ENCODE measurements at regions not wholly inside any gene's neighbourhood (a gene's known extent, or its start where the extent isn't known, plus 50 kb on each side); places are given as distances from the start of the nearest gene placed in this dataset.
"Not testable (repeated sequence)": the region's sequence is repeated elsewhere in the genome, so short reads cannot be mapped to it uniquely, and the experiment has no call there.

DNA sequence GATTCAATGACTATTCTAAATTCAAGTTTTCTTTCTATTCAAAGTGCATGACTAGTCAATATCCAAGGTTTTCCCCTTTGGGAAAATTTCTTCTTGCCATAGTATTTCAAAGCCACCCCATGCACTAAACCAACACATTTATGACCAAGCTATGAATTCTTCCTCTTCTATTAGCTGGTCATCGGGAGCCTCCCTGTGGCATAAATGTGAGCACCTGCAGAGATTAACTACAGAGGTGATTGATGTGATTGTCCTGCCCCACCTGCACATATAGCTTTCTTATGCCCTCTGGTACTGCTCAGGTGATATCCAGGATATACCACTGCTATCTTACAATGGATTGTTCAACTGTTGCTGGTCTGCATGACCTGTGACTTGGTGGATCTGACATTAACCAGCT, 694.9 kb downstream of the ZBBX start:
- intact Hi-C loops (cut with micrococcal nuclease; ENCODE audit: unreplicated experiment): no loop called here
- no TSS peak for BruUV-seq (replicated peaks)
- Histone ChIP-seq H3K4me1 (ENCODE audit: insufficient read depth, low read length, poor library complexity, severe bottlenecking) (no peaks in the 10 kb centered on the region), H3K27me3 (replicated peaks; ENCODE audit: insufficient read depth, low read depth, low read length, poor library complexity) (no peaks in the 10 kb centered on the region), H3K9me3 (ENCODE audit: low read depth, low read length, poor library complexity, severe bottlenecking) (no peaks in the 10 kb centered on the region), H3K36me3 (ENCODE audit: insufficient read depth, low read length, poor library complexity, severe bottlenecking) (no peaks in the 10 kb centered on the region), H3K27ac (ENCODE audit: low read depth, low read length, poor library complexity, severe bottlenecking) (no peak overlapping the region), H3K4me3 (ENCODE audit: low read depth, low read length, poor library complexity, severe bottlenecking) (no peak overlapping the region)
- DNase-seq (ENCODE audit: low spot score): no peak
- no peak for TF ChIP-seq EZH2 (IDR thresholded peaks at IDR 0.05; ENCODE audit: borderline replicate concordance, low read depth, low read length, poor library complexity, severe bottlenecking)
- TF ChIP-seq, protein P1, sequence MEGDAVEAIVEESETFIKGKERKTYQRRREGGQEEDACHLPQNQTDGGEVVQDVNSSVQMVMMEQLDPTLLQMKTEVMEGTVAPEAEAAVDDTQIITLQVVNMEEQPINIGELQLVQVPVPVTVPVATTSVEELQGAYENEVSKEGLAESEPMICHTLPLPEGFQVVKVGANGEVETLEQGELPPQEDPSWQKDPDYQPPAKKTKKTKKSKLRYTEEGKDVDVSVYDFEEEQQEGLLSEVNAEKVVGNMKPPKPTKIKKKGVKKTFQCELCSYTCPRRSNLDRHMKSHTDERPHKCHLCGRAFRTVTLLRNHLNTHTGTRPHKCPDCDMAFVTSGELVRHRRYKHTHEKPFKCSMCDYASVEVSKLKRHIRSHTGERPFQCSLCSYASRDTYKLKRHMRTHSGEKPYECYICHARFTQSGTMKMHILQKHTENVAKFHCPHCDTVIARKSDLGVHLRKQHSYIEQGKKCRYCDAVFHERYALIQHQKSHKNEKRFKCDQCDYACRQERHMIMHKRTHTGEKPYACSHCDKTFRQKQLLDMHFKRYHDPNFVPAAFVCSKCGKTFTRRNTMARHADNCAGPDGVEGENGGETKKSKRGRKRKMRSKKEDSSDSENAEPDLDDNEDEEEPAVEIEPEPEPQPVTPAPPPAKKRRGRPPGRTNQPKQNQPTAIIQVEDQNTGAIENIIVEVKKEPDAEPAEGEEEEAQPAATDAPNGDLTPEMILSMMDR (conservative IDR thresholded peaks at IDR 0.05; ENCODE audit: low read depth, low read length): no peak
- POLR2A ChIA-PET (ENCODE audit: low non-redundant PET): no interaction called here
- CTCF ChIA-PET: no interaction called here

DNA sequence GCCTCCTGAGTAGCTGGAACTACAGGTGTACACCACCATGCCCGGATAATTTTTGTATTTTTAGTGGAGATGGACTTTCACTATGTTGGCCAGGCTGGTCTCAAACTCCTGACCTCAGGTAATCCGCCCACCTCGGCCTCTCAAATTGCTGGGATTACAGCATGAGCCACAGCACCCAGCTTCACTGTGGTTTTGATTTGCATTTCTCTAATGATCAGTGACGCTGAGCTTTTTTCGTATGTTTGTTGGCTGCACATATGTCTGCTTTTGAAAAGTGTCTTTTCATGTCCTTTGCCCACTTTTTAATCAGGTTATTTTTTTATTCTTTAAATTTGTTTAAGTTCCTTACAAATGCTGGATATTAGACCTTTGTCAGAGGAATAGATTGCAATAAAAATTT, 696.0 kb downstream of the ZBBX start:
- H3K4me3 ChIP-seq (ENCODE audit: low read depth, low read length, poor library complexity, severe bottlenecking); DNase-seq (ENCODE audit: low spot score); intact Hi-C loops (cut with micrococcal nuclease; ENCODE audit: unreplicated experiment); H3K27me3 ChIP-seq (replicated peaks; ENCODE audit: insufficient read depth, low read depth, low read length, poor library complexity); H3K4me1 ChIP-seq (ENCODE audit: insufficient read depth, low read length, poor library complexity, severe bottlenecking); H3K36me3 ChIP-seq (ENCODE audit: insufficient read depth, low read length, poor library complexity, severe bottlenecking); CTCF ChIA-PET; BruUV-seq (replicated peaks); H3K27ac ChIP-seq (ENCODE audit: low read depth, low read length, poor library complexity, severe bottlenecking); POLR2A ChIA-PET (ENCODE audit: low non-redundant PET); H3K9me3 ChIP-seq (ENCODE audit: low read depth, low read length, poor library complexity, severe bottlenecking): not testable (repeated sequence)

DNA sequence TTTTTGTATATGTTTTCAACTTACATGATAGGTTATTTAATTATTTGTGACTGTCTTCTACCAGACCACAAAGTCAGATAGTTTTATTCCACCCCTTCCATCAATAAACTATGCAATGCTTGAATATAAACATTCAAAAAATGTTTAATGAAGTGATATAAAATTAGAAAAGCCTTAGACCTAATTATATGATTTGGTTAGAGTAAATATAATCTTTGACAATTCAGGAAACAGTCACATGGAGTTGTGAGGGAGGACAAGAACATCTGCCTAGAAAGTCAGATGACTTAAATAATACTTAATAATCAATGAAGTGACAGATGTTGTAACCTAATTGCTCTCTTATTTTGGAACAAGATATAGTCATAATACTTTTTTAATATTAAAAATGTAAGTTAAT, 710.3 kb downstream of the ZBBX start:
- ChIA-PET POLR2A (ENCODE audit: low non-redundant PET) (no interaction called here), CTCF (no interaction called here)
- Histone ChIP-seq H3K4me1 (ENCODE audit: insufficient read depth, low read length, poor library complexity, severe bottlenecking) (no peaks in the 10 kb centered on the region), H3K27ac (ENCODE audit: low read depth, low read length, poor library complexity, severe bottlenecking) (no peak overlapping the region), H3K36me3 (ENCODE audit: insufficient read depth, low read length, poor library complexity, severe bottlenecking) (no peaks in the 10 kb centered on the region), H3K9me3 (ENCODE audit: low read depth, low read length, poor library complexity, severe bottlenecking) (no peaks in the 10 kb centered on the region), H3K27me3 (replicated peaks; ENCODE audit: insufficient read depth, low read depth, low read length, poor library complexity) (no peaks in the 10 kb centered on the region), H3K4me3 (ENCODE audit: low read depth, low read length, poor library complexity, severe bottlenecking) (no peak overlapping the region)
- no TSS peak for BruUV-seq (replicated peaks)
- no peak for DNase-seq (ENCODE audit: low spot score)
- intact Hi-C loops (cut with micrococcal nuclease; ENCODE audit: unreplicated experiment): no loop called here
- TF ChIP-seq, protein P1 (conservative IDR thresholded peaks at IDR 0.05; ENCODE audit: low read depth, low read length): no peak
- TF ChIP-seq EZH2 (IDR thresholded peaks at IDR 0.05; ENCODE audit: borderline replicate concordance, low read depth, low read length, poor library complexity, severe bottlenecking): no peak

DNA sequence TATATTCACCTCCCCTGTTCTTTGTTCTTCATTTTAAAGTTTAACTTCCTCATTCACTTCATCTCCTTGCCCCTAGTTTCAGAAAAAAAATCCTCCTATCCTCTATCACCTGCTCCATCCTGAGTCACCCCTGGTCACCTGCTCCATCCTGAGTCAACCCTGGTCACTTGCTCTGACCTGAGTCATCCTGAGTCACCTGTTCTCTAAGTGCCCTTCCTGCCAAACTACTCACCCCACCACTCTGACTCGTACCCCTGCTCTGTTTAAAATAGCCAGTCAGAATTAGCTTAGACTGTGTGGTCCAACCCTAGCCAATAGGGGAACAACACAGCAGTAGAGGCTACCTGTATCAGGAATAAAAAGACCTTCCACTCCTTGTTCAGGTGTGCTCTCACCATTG, 716.9 kb downstream of the ZBBX start:
- H3K4me1 ChIP-seq (ENCODE audit: insufficient read depth, low read length, poor library complexity, severe bottlenecking): no peaks in the 10 kb centered on the region
- no peaks in the 10 kb centered on the region for H3K36me3 ChIP-seq (ENCODE audit: insufficient read depth, low read length, poor library complexity, severe bottlenecking)
- no peaks in the 10 kb centered on the region for H3K27me3 ChIP-seq (replicated peaks; ENCODE audit: insufficient read depth, low read depth, low read length, poor library complexity)
- POLR2A ChIA-PET (ENCODE audit: low non-redundant PET): no interaction called here
- no peak for DNase-seq (ENCODE audit: low spot score)
- BruUV-seq (replicated peaks): no TSS peak
- CTCF ChIA-PET: no interaction called here
- H3K9me3 ChIP-seq (ENCODE audit: low read depth, low read length, poor library complexity, severe bottlenecking): no peaks in the 10 kb centered on the region
- H3K27ac ChIP-seq (ENCODE audit: low read depth, low read length, poor library complexity, severe bottlenecking): no peak overlapping the region
- no peak overlapping the region for H3K4me3 ChIP-seq (ENCODE audit: low read depth, low read length, poor library complexity, severe bottlenecking)
- TF ChIP-seq, protein P1 (conservative IDR thresholded peaks at IDR 0.05; ENCODE audit: low read depth, low read length): no peak
- TF ChIP-seq EZH2 (IDR thresholded peaks at IDR 0.05; ENCODE audit: borderline replicate concordance, low read depth, low read length, poor library complexity, severe bottlenecking): no peak
- intact Hi-C loops (cut with micrococcal nuclease; ENCODE audit: unreplicated experiment): no loop called here

All from A673 (cell line).